ENCODE measurements at regions not wholly inside any gene's neighbourhood (a gene's known extent, or its start where the extent isn't known, plus 50 kb on each side); places are given as distances from the start of the nearest gene placed in this dataset.

DNA sequence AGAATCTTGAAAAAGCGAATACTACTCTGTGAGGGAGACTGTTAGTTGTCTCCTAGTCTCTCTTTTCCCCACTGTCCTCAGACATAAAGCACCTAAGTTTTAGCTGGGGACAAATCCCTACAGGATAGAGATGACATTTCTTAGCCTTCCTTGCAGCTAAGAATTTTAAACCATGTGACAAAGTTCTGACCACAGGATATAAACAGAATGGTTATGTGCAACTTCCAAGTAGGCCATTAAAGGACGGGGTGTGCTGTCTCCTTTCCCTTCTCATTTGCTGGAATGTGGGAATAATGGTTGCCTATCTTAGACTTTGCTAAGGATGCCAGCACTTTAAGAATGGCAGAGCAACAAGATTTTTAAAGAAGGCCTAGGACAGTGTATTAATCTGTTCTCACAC, 74.9 kb upstream of the PRPS1L1 start:
- TF ChIP-seq EP300 (IDR thresholded peaks at IDR 0.05; ENCODE audit: borderline replicate concordance) (no peak), YY1 (IDR thresholded peaks at IDR 0.05; ENCODE audit: low read depth) (no peak), RAD21 (IDR thresholded peaks at IDR 0.05; ENCODE audit: low read depth) (no peak)

Measured in Ishikawa (cell line).